ENCODE measurements at regions not wholly inside any gene's neighbourhood (a gene's known extent, or its start where the extent isn't known, plus 50 kb on each side); places are given as distances from the start of the nearest gene placed in this dataset.

- TF ChIP-seq ZNF609 (CRISPR knock-in tag; IDR thresholded peaks at IDR 0.05; ENCODE audit: borderline replicate concordance) = peak; percentile 89; the same call in 1 of the 2 replicates
- TF ChIP-seq NFAT5 (CRISPR knock-in tag; IDR thresholded peaks at IDR 0.05) = no peak
- TF ChIP-seq GRHL1 (CRISPR knock-in tag; conservative IDR thresholded peaks at IDR 0.05) = no peak
- no peak for TF ChIP-seq ZNF124 (CRISPR knock-in tag; IDR thresholded peaks at IDR 0.05)
- TF ChIP-seq HMG20A (CRISPR knock-in tag; IDR thresholded peaks at IDR 0.05; ENCODE audit: borderline replicate concordance) = peak; percentile 60; the same call in 1 of the 2 replicates
- TF ChIP-seq ZNF569 (CRISPR knock-in tag; IDR thresholded peaks at IDR 0.05; ENCODE audit: borderline replicate concordance) = no peak
- no peak for TF ChIP-seq KDM5B (CRISPR knock-in tag; IDR thresholded peaks at IDR 0.05; ENCODE audit: borderline replicate concordance)
- no peak for TF ChIP-seq HOXA9 (CRISPR knock-in tag; IDR thresholded peaks at IDR 0.05; ENCODE audit: borderline replicate concordance)
- TF ChIP-seq MEF2D (CRISPR knock-in tag; IDR thresholded peaks at IDR 0.05) = no peak
- TF ChIP-seq ZNF790 (CRISPR knock-in tag; IDR thresholded peaks at IDR 0.05; ENCODE audit: borderline replicate concordance) = no peak
- 0 out of 2 replicates have a peak, but pooled peaks have one; percentile 21 for TF ChIP-seq ZNF451 (CRISPR knock-in tag; IDR thresholded peaks at IDR 0.05)
- TF ChIP-seq JUND (CRISPR knock-in tag; IDR thresholded peaks at IDR 0.05) = no peak
- TF ChIP-seq AGO1 (IDR thresholded peaks at IDR 0.05; ENCODE audit: low read depth, low read length, poor library complexity, severe bottlenecking) = no peak
- TF ChIP-seq MIXL1 (CRISPR knock-in tag; IDR thresholded peaks at IDR 0.05) = no peak; the same call in 1 of the 2 replicates
- peak; percentile 11; the same call in 1 of the 2 replicates for TF ChIP-seq ZNF274 (CRISPR knock-in tag; IDR thresholded peaks at IDR 0.05)
- TF ChIP-seq HOXA5 (CRISPR knock-in tag; IDR thresholded peaks at IDR 0.05) = no peak
- TF ChIP-seq ZNF225 (CRISPR knock-in tag; IDR thresholded peaks at IDR 0.05) = no peak
- no peak for TF ChIP-seq ZNF746 (CRISPR knock-in tag; IDR thresholded peaks at IDR 0.05)
- TF ChIP-seq HNRNPH1 (optimal IDR thresholded peaks at IDR 0.05; ENCODE audit: low read depth, low read length) = no peak
These were observed 164.1 kb downstream of the SEC14L1 start (continued) for GRCh38 chr17:77304746-77305473.

Data from HepG2 (cell line).